ENCODE measurements at regions not wholly inside any gene's neighbourhood (a gene's known extent, or its start where the extent isn't known, plus 50 kb on each side); places are given as distances from the start of the nearest gene placed in this dataset.

DNA sequence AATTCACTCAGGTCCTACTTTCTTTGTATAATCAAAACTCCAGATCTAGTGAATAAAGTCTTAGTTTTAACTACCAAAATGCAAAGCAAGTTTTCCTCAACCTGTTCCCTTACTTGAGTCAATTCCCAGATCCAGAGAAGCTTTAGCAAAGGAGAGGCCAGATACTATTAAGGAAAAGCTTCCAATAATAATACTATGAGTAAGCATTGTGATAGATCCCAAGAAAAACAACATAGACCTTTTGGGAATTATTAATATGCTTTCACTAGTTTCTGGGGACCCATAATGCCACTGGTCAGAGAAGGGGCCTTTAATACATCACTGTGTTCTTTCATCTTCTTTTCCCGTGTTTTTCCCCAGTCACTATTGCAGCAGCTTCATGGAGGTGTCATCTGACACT is 339.9 kb upstream of the CDIN1 start:
- no peak overlapping the region for H3K4me2 ChIP-seq (ENCODE audit: low read depth, low read length)
- FAIRE-seq (no peak), DNase-seq (ENCODE audit: low spot score) (no peak), ATAC-seq (no peak)
- intact Hi-C loops (cut with micrococcal nuclease; ENCODE audit: unreplicated experiment), result no loop called here
- in situ Hi-C loops (cut with HindIII; ENCODE audit: extremely low pct_ligation_motif_present, low pct_unique_long_range_greater_than_20kb), result no loop called here
- WGBS (ENCODE audit: low lambda C conversion rate), result 3% methylated on average over 1 of the region's 1 CpG
- POLR2A ChIA-PET, result no interaction called here
- H3K4me1 ChIP-seq (ENCODE audit: insufficient read depth, low read length), result no peaks in the 10 kb centered on the region
- TF ChIP-seq GPN1 (CRISPR knock-in tag; IDR thresholded peaks at IDR 0.05; ENCODE audit: borderline replicate concordance) (no peak), CREB3 (CRISPR knock-in tag; IDR thresholded peaks at IDR 0.05) (no peak), ZNF414 (CRISPR knock-in tag; IDR thresholded peaks at IDR 0.05) (no peak), SIX4 (CRISPR knock-in tag; IDR thresholded peaks at IDR 0.05) (no peak), ZSCAN25 (CRISPR knock-in tag; IDR thresholded peaks at IDR 0.05) (no peak), ZNF512 (CRISPR knock-in tag; IDR thresholded peaks at IDR 0.05) (no peak), PCBP1 (IDR thresholded peaks at IDR 0.05; ENCODE audit: borderline replicate concordance, low read depth, low read length) (no peak), TBX2 (CRISPR knock-in tag; IDR thresholded peaks at IDR 0.05; ENCODE audit: borderline replicate concordance) (no peak), ZNF33B (CRISPR knock-in tag; IDR thresholded peaks at IDR 0.05) (no peak), AHR (CRISPR knock-in tag; IDR thresholded peaks at IDR 0.05) (no peak), EEA1 (CRISPR knock-in tag; IDR thresholded peaks at IDR 0.05; ENCODE audit: borderline replicate concordance) (no peak), KLF6 (CRISPR knock-in tag; IDR thresholded peaks at IDR 0.05) (no peak), ETV6 (CRISPR knock-in tag; conservative IDR thresholded peaks at IDR 0.05) (no peak)
- TF ChIP-seq, protein P1, sequence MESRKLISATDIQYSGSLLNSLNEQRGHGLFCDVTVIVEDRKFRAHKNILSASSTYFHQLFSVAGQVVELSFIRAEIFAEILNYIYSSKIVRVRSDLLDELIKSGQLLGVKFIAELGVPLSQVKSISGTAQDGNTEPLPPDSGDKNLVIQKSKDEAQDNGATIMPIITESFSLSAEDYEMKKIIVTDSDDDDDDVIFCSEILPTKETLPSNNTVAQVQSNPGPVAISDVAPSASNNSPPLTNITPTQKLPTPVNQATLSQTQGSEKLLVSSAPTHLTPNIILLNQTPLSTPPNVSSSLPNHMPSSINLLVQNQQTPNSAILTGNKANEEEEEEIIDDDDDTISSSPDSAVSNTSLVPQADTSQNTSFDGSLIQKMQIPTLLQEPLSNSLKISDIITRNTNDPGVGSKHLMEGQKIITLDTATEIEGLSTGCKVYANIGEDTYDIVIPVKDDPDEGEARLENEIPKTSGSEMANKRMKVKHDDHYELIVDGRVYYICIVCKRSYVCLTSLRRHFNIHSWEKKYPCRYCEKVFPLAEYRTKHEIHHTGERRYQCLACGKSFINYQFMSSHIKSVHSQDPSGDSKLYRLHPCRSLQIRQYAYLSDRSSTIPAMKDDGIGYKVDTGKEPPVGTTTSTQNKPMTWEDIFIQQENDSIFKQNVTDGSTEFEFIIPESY (CRISPR knock-in tag; IDR thresholded peaks at IDR 0.05), result no peak
- TF ChIP-seq, protein P2, sequence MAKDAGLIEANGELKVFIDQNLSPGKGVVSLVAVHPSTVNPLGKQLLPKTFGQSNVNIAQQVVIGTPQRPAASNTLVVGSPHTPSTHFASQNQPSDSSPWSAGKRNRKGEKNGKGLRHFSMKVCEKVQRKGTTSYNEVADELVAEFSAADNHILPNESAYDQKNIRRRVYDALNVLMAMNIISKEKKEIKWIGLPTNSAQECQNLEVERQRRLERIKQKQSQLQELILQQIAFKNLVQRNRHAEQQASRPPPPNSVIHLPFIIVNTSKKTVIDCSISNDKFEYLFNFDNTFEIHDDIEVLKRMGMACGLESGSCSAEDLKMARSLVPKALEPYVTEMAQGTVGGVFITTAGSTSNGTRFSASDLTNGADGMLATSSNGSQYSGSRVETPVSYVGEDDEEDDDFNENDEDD (CRISPR knock-in tag; IDR thresholded peaks at IDR 0.05; ENCODE audit: borderline replicate concordance), result no peak
- TF ChIP-seq, protein P3, sequence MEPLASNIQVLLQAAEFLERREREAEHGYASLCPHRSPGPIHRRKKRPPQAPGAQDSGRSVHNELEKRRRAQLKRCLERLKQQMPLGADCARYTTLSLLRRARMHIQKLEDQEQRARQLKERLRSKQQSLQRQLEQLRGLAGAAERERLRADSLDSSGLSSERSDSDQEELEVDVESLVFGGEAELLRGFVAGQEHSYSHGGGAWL (CRISPR knock-in tag; IDR thresholded peaks at IDR 0.05), result no peak
- TF ChIP-seq, protein P4, sequence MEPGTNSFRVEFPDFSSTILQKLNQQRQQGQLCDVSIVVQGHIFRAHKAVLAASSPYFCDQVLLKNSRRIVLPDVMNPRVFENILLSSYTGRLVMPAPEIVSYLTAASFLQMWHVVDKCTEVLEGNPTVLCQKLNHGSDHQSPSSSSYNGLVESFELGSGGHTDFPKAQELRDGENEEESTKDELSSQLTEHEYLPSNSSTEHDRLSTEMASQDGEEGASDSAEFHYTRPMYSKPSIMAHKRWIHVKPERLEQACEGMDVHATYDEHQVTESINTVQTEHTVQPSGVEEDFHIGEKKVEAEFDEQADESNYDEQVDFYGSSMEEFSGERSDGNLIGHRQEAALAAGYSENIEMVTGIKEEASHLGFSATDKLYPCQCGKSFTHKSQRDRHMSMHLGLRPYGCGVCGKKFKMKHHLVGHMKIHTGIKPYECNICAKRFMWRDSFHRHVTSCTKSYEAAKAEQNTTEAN (CRISPR knock-in tag; conservative IDR thresholded peaks at IDR 0.05), result no peak
- no peak overlapping the region for H2AFZ ChIP-seq (ENCODE audit: low read length)
- no TSS peak for BruUV-seq (replicated peaks)
- no peaks in the 10 kb centered on the region for H3K79me2 ChIP-seq (ENCODE audit: insufficient read depth, low read length)
- CTCF ChIA-PET (ENCODE audit: low intra/inter-chr PET ratio, low total read pairs), result no interaction called here
- no peak overlapping the region for H3K9ac ChIP-seq (ENCODE audit: insufficient read depth, low read depth, low read length)
- H3K27me3 ChIP-seq (ENCODE audit: control insufficient read depth in 1 of 2, insufficient read depth in 2 of 2, low read length in 2 of 2), result no peaks in the 10 kb centered on the region
- H3K4me3 ChIP-seq (replicated peaks in 1 of 3; ENCODE audit: insufficient read depth in 1 of 3, low read depth in 2 of 3, low read length in 3 of 3), result no peak overlapping the region
- H4K20me1 ChIP-seq (ENCODE audit: insufficient read depth, low read length), result no peaks in the 10 kb centered on the region
- H3K27ac ChIP-seq (ENCODE audit: extremely low read length, insufficient read depth, low read length), result no peak overlapping the region
- no peaks in the 10 kb centered on the region for H3K9me3 ChIP-seq (ENCODE audit: low read length)
- H3K36me3 ChIP-seq (replicated peaks in 1 of 2; ENCODE audit: control insufficient read depth in 1 of 2, insufficient read depth in 2 of 2, low read length in 2 of 2), result no peaks in the 10 kb centered on the region

All from HepG2 (cell line).